Activated CD4-positive, alpha-beta T cell treated with anti-CD3 and anti-CD28 coated beads, Interleukin-2, Interleukin-6, amounts not matched to agents 100 ng/mL and 50 ng/mL, durations not matched to agents 16 hours and 8 hours (primary cell): ENCODE measurements at regions not wholly inside any gene's neighbourhood (a gene's known extent, or its start where the extent isn't known, plus 50 kb on each side); places are given as distances from the start of the nearest gene placed in this dataset.
A peak's percentile ranks its signal among the peaks of the same experiment; 100 is the strongest.
"Not testable (repeated sequence)": the region's sequence is repeated elsewhere in the genome, so short reads cannot be mapped to it uniquely, and the experiment has no call there.

Experiments
- DNase-seq: peaks from one replicate; pipeline ENCODE4 v3.0.0-alpha.2; 2020

DNA sequence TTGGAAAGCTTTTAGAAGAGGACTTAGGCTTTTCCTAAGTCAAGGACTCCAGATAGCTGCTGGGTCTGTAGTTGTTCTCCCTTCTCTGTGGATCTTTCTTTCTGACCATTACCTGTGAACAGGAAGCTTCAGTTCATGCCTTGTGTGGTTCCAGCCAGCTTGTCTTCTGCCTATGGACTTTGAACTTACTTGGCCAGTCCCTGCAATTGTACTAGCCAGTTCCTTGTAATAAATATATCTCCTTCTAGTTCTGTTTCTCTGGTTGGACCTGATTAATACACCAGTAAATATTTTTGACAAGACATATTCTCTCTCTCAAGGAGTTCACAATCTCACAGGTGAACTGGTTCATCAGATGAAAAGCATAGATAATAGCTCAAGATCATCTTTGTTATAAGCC, 341.3 kb upstream of the DPPA4 start:
- no peak for DNase-seq

DNA sequence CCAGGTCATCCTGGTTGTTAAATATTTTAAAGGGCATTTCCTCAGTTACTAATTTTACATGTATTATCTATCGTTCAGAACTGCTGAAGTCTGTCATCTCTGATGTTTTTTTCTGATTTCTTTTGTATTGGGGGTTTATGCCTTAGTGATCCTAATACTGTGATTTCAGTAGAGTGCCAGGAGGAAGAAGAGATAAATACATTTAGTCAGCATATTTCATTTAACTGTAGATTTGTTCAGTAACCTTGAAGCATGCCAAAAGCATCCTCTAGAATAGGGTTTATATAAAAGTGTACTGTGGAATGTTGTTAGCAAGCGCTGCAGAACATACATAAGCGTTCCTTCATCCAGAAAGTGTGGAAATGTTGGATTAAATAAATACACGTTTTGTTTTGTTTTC, 342.3 kb upstream of the DPPA4 start:
- no peak for DNase-seq

DNA sequence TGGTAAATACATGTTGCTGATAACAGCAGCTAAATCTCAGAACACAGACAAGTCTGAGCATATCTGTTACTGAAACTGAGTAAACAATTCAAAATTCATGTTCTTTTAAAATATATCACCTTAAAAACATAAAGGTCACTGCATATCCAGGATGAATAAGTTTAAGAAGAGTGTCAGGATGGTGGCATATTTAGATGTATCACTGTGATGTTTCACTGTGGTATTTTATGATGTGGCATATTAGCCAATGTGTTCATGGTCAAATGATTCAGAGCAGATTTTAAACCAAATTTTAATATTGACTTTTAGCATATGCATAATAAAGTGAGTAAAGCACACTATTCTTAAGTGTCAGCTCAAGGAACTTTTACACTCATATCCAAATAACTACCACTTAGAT, 346.4 kb upstream of the DPPA4 start:
- no peak for DNase-seq

DNA sequence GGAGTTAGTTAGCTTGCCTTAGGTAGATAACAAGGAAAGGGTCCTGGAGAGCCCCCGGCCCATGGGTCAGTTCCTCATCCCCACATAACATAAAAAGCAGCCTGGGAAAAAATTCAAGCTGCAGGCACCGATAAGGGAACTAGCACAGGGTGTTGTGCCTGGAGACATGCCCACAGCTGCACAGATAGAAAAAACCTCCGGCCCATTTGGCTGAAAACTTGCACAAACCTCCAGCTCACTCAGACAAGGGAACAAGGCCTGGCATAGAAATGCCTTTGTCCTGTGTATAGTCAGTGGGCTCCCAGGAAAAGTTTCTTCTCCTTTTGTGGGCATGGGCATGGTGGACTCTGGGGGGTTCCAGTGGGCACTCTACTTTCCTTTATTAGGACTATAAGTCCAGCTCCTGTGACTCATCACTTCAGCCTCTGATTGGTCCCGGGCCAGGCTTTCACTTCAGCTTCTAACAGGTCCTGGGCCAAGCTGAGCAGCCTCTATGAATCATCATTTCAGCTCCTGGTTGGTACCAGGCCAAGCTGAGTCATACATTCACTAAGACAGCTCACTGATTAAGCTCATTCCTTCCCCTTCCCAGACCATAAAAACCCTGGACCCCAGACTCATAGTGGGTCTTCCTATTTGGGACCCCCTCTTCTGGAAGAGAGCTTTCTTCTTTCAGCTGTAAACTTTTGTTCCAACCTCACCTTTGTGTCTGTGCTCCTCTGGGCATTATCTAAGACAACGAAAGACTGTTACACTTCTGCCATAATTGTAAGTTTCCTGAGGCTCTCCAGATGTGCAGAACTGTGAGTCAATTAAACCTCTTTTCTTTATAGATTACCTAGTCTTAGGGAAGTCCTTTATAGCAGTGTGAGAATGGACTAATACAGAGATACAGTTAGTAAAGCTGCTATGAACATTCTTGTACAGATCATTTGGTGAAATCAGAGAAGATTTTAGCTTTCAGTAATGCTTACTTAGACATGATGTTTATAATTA, 348.0 kb upstream of the DPPA4 start:
- DNase-seq: peak; percentile 1

DNA sequence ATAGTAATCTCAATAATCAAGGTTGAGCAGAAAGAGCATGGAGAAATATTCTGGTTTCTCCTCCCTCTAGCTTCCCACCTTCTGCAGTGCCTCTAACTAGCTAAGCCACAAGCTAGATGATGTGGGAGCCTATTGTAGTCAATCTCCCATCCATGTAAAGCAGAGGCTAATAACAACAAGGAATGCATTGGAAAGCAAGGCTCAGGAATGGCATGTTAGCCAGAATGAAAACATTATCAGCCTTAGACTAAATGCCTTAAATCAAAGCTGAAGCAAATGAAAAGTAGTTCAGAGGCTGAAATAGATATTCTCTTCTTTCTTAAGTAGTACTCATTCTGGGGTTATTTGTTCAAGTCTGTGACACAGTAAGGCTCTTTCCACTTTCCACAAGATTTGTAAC, 350.3 kb upstream of the DPPA4 start:
- DNase-seq: no peak

DNA sequence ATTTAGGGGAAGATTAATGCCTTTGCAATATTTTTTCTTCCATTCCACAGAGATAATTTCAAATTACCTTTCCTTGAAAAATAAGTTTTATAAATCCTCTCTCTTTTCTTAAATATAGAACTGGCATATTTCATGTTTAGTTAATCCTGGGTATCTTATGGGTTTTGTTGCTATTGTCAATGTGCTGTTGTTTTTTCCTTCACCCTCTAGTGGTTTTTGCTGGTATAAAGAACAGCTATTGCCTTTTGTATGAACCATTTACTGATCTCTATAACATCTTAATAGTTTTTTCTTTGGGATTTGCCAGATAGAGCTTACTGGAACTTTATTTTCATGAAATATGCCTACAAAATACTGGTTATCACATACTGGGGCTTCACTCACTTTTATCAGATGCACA, 359.6 kb upstream of the DPPA4 start:
- no peak for DNase-seq

DNA sequence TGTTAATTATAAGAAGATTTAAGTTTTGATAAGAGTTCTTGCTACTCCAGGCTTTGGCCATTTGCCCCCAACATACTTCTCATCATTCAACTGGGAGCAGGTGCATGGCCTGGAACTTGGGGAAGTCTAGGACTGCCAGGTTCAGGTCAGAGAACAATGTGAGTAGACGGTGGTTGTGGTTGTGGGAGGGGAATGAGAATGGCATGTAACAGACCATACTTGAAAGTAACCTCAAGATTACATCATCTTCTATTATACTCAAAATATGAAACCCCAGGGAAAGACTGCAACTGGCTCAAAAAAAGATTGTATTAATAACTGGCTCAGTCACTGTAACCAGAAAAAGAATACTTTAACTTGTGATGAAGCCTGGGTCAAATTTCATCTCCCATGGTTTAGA, 364.9 kb upstream of the DPPA4 start:
- DNase-seq: peak; percentile 52

DNA sequence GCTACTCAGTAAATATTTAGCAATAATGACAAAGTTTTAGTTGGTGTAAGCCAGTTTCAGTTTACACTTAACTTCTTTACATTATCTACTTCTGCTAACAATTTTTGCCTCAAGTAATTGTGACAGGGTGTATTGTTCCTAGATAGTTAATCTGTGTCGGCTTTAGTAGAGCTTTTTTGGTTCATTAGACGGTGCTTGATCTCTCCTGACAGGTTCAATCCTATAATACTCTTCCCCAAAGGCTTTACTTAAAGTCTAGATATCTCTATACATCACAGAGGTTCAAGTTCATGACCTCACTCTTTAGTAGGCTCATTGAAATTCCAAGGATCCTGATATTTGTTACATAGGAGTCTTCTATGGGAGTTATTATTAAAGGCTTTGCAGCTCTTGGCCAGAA, 365.6 kb upstream of the DPPA4 start:
- no peak for DNase-seq

DNA sequence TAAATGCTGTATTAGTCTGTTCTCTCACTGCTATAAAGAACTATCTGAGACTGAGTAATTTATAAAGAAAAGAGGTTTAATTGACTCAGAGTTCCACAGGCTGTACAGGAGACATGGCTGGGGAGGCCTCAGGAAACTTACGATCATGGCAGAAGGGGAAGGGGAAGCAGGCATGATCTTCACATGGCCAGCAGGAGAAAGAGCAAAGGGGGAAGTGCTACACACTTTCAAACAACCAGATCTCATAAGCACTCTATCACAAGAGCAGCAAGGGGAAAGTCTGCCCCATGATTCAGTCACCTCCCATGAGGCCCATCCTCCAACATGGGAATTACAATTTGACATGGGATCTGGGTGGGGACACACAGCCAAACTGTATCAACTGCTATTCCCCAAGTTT, 367.8 kb upstream of the DPPA4 start:
- DNase-seq: not testable (repeated sequence)

DNA sequence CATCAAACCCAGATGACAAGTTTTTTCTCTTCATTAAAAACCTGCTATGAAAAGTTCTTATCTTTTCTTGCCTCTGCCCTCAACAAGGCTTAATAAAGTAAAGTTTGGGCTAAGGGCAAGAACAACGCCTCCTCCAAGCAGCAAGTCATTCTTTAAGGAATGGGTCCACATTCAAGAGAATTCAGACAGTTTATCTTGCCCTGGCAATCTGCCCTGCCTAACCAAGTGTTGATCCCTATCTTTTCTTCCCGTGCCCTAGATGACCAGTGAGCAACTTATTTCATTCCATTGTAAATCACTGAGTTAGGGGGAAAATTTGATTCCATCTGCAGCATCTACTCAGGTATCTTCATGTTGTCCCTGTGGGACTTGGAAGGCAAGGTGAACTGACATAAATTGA, 370.3 kb upstream of the DPPA4 start:
- no peak for DNase-seq

DNA sequence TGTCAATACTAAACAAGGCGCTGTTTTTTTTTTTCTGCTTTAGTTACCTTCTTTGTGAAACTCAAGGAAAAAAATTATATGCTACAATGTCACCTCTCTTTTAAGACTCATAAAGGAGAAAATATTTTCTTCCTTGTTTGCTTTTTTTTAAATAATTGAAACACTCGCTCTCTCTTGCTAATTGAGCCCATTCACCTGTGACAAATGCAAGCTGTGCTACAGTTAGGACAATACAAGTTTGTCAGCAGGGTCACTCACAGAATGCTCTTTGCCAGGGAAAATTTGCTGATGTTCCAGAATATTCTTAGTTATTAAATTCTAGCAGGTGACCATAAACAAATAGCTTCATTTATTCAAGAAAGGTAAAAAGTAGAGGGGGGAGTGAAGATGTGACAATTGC, 375.9 kb upstream of the DPPA4 start:
- no peak for DNase-seq

DNA sequence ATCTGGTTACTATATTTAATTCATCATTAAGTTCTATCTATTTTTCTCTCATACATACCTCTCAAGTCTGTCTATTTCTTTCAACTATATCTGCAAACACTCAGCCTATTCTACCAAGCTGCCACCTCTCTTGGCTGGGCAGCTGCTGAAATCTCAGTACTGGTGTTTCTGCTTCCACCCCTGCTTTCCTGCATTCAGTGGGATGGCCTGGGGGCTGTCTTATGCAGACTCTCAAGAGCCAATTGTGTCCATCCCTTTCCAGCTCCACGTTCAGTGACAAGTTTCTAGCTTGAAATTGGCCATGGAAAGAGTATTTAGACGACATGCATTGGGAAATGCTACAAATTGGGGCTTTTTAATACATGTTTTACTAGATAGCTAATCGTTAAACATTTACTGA, 378.4 kb upstream of the DPPA4 start:
- DNase-seq: no peak

DNA sequence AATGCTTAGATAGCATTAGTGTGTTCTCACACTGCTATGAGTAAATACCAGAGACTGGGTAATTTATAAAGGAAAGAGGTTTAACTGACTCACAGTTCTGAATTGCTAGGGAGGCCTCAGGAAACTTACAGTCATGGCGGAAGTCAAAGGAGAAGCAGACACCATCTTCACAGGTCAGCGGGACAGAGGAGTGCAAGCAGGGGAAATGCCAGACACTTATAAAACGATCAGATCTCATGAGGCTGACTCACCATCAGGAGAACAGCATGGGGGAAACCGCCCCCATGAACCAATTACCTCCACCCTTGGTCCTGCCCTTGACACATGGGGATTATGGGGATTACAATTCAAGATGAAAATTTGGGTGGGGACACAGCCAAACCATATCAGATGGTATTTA, 381.5 kb upstream of the DPPA4 start:
- DNase-seq: no peak

DNA sequence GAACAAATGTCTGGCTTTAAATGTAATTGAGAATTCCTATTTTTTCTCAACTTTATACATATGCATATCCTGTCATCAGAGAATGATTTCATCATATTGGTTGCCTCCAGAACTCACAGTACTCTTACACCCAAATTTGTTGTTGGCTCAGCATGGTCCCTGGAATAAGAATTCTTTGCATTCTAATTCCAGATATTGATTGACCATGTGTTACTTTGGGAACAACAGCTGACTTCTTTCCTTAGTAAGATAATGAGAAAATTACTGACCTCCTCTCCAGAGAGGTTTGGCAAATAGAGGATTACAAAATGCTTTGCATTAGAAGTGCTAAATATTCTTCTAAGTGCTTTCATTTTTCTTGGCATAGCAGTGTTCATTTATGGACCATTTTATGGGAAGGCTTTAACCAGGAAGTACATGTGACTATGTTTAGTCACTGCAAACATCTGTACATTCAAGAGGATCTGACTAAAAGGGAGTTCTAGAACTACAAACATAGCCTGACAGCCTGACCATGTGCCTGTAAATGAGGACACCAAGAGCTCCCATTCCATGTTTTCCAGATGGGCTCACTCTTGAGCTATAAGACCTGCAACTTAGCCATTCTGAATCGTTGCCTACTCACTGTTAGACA, 391.6 kb upstream of the DPPA4 start:
- DNase-seq: no peak

DNA sequence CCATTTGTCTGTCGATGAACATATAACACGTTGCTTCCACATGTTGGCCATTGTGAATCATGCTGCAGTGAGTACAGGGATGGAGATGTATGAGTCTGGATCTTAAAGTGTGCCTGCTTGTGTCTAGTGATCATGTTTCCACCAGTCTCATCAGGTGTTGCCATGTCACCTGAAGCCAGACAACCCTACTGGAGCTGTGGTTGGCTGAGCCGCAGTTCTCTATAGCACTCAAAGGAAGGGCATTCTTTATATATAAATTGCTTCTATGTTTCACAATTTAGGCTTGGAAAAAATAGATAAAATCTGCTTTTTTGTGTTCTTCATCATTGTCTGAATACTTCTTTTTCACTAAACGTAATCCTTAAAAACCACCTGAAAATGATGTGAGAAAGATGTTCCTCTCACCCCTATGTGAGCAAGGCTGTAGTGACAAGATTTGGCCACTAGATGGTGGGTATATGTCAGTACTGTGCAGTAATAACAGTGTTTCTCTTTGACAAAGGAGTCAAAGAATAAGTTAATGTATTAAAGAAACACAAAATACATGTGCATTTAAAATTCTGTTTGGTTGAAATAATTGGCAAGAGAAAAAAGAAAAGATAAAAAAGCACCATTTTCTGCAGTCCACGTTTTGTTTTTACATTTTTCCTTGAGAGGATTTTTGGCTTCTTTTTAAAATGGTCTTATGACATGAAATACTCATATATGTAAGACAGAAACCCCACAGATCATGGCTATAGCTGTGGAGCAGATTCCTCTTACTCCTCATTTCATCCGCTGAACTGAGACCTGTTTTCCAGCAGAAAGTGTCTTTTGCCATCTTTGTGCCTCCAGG, 394.5 kb upstream of the DPPA4 start:
- peak; percentile 66 for DNase-seq

DNA sequence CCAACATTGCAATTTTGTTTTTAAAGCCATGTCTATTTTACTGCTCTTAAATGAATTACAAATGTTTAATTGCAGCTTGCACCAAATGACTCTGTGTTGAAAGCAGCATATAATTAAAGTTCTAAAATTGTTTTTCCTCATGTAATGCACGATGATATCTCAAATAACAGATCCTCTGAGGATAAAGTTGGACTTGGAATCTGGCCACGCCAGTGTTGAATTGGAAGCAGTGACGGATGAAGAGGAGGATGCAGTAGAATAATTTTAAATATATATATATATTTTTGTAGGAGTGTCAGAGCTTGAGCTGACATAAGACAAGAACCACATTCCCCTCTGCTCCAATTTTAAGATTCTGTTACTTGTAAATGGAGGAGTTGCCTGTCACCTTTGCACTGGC, 406.6 kb upstream of the DPPA4 start:
- no peak for DNase-seq

DNA sequence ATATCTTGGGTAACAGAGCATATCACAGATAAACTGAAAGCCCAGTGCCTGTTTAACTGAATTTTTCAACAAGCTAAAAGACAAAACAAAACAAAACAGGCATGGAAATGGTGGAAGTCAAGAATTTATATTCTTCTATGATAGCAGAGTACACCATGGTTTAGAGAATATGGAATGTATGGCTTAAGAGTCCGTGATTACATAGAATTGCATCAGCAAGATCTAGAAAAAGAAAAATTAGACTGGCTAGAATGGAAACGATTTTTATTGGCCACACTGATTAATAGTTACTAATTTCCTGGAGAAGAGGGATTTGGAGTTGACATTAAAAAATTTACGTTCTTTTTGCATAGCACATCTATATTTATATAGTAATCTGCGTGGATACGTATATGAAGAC, 435.2 kb upstream of the DPPA4 start:
- DNase-seq: no peak

DNA sequence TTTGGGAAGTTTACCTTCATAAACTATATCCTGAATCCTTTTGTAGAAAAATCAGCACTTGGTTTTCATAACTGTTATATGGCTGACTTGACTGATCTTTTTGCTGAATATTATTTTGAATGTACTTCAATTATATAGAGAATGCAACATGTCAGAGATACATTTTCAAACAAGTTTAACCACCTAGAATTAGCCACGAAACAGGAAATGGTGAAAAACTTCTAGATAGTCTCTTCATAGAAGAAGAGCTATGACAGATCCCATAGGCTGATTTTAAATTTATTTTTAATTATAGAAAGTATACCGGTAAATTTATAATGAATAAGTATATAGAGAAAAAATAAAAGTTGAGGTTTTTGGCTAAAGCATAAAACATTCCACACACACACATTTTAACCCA, 436.8 kb upstream of the DPPA4 start:
- DNase-seq: no peak

DNA sequence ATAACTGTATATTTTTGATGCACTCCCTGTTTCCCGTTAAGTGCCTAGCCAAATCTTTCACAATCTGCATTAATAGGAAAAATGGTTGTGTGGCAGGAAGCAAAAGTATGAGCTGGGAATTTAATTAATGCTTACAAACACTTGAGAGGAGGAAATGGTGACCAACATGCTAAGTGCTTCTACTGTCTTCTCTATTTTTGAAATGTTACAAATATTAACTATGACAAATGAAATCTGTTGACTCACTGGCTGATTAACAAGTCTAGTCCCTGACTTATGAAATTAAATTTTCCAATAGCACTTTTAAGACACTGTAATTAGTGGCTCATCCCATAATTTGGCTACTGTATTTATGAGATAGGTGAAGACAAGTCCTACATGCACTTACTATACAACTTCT, 446.9 kb upstream of the DPPA4 start:
- DNase-seq: no peak

DNA sequence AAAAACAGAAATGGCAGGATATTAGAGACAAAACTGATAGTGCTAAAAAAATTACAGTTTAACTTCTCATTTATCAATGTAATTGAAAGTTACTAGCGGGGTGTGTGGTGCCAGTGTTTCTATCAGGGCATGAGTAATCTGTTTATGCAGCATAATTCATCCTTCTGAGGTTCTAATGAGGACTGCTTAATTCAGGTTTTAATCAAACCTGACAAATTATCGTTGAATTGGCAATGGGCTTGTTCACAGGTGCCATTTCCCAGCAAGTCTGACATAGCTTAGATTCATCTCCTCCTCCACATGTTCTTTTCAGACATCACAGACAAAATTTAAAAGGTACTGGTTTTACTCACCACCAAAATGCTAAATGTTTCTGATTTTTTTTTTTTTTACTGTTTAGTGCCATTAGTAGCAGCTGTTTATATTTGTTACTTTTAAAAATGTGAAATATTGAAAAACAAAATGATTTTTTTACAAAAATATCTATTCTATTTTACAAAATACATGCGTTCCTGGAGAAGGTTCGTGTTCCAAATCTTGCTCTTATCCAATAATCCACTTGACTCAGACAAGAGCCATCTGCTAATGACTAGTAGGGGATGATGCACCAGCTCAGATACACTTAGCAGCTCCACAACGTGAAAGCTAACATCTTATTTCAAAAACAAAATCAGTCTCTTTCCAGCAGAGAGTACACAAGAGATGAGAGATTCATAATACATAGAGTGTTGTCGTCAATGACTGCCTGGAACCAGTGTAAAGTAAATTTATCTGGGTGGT, 447.7 kb upstream of the DPPA4 start:
- DNase-seq: no peak

DNA sequence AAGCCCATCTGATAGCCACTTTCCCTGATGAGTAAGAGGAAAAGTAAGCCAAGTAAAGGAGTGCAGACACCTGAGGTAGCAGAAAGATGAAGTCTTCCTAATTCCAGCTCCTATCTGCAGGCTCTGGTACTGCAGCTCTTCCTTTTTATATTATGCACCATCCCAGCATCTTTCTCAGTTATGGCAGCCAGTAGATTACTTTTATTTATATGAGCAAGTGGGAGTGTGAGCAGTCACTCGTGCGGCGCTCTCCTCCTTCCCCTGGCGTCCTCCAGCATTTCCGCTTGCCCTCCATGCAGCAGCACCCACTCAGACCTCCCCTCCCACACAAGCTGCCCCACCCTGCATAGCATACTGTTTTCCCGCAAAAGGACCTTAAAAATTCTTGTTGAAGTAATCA, 465.9 kb upstream of the DPPA4 start:
- DNase-seq: peak; percentile 2

DNA sequence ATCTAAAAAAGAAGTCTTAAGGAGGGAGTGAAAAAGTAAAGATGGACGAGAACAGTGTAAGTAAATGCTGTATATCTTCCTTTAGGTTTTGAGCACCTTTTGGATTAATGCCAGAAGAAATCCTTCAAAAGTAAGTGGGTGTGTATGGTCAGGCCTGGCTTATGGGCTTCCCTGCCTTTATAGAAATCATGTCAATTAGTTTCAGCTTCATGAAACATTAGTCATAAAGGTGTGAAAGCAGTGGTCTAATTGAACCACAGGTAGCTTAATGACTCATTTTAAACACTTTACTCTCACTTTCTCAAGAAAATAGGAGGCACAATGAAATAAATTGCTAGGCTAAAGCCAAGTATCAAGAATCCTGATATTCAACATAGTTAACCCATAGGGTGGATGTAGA, 467.4 kb upstream of the DPPA4 start:
- peak; percentile 60 for DNase-seq

DNA sequence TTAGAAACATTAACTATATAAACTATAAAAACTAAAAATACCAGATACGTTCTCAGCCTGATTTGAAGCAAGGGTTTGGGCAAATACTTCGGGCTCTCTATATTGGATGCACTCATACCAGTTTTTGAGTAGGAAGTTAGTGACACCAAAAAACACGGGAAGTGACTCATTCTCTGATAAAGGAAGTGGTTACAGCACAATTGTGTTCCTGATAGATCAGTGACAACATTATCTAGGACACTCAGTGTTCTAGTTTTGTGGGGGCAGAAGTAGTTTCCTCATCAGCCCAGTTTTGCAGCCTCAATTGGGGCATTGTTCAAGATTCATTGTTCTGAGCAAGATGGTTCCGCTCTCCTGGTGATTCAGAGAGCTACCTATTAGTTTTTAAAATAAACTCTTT, 469.6 kb upstream of the DPPA4 start:
- DNase-seq: peak; percentile 82
